H1 (cell line): ENCODE measurements at regions not wholly inside any gene's neighbourhood (a gene's known extent, or its start where the extent isn't known, plus 50 kb on each side); places are given as distances from the start of the nearest gene placed in this dataset.

ENCODE experiments used
- CREB1 ChIP-seq: IDR thresholded peaks from 2 replicates; pipeline ENCODE4 v1.6.1; 2012; ENCODE audit warnings: inconsistent platforms
- RBBP5 ChIP-seq: IDR thresholded peaks from 2 replicates; pipeline ENCODE4 v1.7.1; 2012; ENCODE audit warnings: low read depth, mild to moderate bottlenecking, inconsistent platforms, low read length, moderate library complexity, borderline replicate concordance
- SRF ChIP-seq: IDR thresholded peaks from 2 replicates; pipeline ENCODE4 v1.6.1; 2011; ENCODE audit warnings: mild to moderate bottlenecking, low read depth, low read length, moderate library complexity
- TF ChIP-seq, protein P1 (sequence below): fragments of 300-600 bp; sonication (generic); IDR thresholded peaks from 2 replicates; pipeline ENCODE4 v1.7.1; 2012; ENCODE audit warnings: low read length, moderate library complexity, mild to moderate bottlenecking, inconsistent platforms; ENCODE audit not compliant: insufficient replicate concordance

DNA sequence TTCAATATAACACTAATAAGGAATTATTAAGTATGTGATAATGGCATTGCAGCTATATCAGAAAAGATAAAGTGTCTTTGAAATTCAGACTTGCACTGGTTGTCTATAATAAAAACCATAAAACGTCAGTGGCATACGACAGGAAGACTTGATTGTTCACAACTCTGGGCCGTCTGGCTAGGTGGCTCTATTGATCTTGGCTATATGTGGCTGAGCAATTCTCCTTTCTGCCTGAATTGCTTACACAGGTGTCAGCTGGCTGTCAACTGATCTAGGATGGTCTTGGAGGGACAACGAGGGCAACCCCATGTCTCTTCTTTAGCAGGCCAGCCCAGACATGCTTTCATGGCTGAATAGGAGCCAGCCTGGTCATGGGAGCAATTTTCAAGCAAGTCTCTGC is 359.1 kb downstream of the QKI start (continued):
- TF ChIP-seq, protein P1, sequence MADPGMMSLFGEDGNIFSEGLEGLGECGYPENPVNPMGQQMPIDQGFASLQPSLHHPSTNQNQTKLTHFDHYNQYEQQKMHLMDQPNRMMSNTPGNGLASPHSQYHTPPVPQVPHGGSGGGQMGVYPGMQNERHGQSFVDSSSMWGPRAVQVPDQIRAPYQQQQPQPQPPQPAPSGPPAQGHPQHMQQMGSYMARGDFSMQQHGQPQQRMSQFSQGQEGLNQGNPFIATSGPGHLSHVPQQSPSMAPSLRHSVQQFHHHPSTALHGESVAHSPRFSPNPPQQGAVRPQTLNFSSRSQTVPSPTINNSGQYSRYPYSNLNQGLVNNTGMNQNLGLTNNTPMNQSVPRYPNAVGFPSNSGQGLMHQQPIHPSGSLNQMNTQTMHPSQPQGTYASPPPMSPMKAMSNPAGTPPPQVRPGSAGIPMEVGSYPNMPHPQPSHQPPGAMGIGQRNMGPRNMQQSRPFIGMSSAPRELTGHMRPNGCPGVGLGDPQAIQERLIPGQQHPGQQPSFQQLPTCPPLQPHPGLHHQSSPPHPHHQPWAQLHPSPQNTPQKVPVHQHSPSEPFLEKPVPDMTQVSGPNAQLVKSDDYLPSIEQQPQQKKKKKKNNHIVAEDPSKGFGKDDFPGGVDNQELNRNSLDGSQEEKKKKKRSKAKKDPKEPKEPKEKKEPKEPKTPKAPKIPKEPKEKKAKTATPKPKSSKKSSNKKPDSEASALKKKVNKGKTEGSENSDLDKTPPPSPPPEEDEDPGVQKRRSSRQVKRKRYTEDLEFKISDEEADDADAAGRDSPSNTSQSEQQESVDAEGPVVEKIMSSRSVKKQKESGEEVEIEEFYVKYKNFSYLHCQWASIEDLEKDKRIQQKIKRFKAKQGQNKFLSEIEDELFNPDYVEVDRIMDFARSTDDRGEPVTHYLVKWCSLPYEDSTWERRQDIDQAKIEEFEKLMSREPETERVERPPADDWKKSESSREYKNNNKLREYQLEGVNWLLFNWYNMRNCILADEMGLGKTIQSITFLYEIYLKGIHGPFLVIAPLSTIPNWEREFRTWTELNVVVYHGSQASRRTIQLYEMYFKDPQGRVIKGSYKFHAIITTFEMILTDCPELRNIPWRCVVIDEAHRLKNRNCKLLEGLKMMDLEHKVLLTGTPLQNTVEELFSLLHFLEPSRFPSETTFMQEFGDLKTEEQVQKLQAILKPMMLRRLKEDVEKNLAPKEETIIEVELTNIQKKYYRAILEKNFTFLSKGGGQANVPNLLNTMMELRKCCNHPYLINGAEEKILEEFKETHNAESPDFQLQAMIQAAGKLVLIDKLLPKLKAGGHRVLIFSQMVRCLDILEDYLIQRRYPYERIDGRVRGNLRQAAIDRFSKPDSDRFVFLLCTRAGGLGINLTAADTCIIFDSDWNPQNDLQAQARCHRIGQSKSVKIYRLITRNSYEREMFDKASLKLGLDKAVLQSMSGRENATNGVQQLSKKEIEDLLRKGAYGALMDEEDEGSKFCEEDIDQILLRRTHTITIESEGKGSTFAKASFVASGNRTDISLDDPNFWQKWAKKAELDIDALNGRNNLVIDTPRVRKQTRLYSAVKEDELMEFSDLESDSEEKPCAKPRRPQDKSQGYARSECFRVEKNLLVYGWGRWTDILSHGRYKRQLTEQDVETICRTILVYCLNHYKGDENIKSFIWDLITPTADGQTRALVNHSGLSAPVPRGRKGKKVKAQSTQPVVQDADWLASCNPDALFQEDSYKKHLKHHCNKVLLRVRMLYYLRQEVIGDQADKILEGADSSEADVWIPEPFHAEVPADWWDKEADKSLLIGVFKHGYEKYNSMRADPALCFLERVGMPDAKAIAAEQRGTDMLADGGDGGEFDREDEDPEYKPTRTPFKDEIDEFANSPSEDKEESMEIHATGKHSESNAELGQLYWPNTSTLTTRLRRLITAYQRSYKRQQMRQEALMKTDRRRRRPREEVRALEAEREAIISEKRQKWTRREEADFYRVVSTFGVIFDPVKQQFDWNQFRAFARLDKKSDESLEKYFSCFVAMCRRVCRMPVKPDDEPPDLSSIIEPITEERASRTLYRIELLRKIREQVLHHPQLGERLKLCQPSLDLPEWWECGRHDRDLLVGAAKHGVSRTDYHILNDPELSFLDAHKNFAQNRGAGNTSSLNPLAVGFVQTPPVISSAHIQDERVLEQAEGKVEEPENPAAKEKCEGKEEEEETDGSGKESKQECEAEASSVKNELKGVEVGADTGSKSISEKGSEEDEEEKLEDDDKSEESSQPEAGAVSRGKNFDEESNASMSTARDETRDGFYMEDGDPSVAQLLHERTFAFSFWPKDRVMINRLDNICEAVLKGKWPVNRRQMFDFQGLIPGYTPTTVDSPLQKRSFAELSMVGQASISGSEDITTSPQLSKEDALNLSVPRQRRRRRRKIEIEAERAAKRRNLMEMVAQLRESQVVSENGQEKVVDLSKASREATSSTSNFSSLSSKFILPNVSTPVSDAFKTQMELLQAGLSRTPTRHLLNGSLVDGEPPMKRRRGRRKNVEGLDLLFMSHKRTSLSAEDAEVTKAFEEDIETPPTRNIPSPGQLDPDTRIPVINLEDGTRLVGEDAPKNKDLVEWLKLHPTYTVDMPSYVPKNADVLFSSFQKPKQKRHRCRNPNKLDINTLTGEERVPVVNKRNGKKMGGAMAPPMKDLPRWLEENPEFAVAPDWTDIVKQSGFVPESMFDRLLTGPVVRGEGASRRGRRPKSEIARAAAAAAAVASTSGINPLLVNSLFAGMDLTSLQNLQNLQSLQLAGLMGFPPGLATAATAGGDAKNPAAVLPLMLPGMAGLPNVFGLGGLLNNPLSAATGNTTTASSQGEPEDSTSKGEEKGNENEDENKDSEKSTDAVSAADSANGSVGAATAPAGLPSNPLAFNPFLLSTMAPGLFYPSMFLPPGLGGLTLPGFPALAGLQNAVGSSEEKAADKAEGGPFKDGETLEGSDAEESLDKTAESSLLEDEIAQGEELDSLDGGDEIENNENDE = no peak
- TF ChIP-seq RBBP5 = no peak
- TF ChIP-seq CREB1 = no peak
- TF ChIP-seq SRF = no peak
